HG03175 (cell line): ENCODE measurements at regions not wholly inside any gene's neighbourhood (a gene's known extent, or its start where the extent isn't known, plus 50 kb on each side); places are given as distances from the start of the nearest gene placed in this dataset.
"Not testable (repeated sequence)": the region's sequence is repeated elsewhere in the genome, so short reads cannot be mapped to it uniquely, and the experiment has no call there.

ENCODE experiments used
- ATAC-seq: cut with Tn5 transposase; IDR thresholded peaks from one replicate; pipeline ENCODE4 v1.9.1; 2021; ENCODE audit warnings: mild to moderate bottlenecking, moderate library complexity; ENCODE audit not compliant: unreplicated experiment

DNA sequence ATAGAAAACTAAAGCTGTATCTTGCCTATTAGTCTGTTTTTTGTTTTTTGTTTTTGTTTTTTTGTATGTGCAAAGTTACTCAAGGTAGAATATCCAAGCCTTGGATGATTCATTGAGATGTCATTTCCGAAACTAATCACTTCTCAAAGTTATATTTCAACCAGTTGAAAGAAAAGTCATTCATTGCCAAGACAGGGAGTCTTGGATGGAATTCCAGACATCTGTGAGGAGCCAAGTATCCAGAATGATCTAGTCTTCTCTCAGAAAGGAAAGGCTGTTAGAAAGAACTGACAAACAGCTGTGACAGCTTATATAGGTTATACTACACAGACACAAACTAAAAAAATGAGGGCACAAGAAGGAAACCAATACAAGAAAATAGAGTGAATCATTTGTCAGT, 141.1 kb upstream of the NDST3 start:
- no peak for ATAC-seq

- no peak for ATAC-seq
Observed at GRCh38 chr4:117898496-117898895, 135.8 kb upstream of the NDST3 start.

GRCh38 chr4:117900832-117901231, 133.5 kb upstream of the NDST3 start:
- no peak for ATAC-seq

- ATAC-seq = no peak
Observed at GRCh38 chr4:117907646-117908045, 126.6 kb upstream of the NDST3 start.

DNA sequence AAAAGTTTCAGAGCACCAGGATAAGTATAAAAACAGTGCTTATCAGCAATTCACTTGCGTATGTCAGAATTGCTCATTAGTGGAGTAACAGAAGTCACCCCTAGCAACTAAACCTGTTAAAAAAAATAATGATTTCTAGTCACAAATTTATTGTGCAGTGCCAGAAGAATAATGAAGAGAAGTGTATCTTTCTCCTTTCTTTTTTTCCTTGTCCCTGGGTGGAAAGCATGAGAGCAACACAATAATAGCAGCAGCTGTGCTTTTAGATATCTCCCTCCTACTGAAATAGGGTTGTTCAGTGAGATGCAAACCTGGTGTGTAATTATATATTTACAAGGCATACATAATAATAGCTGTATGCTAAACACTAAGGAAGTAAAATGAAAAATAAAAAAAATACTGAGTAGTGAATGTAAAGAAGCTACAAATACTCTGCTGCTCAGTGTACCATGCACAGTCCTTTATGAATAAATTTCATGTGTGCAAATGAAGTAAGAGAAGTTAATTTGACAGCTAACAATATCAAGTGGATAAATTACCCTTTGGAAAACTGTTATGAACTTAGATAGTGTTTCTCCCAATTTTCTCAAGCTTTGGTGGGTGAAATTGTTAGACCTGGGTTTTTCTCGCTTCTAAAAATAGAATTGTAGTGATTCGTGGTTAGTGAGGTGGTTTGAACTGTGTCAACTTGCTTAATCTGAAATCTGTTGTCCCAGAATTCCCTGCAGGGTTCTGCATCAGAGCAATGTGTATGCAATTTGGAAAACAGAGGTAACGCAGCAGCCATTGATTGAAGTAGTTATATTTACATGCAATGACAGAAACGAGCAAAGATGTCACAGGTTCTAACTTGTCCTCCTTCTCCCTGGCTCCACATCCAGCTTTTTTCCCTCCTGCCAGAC, 125.7 kb upstream of the NDST3 start:
- ATAC-seq = no peak

DNA sequence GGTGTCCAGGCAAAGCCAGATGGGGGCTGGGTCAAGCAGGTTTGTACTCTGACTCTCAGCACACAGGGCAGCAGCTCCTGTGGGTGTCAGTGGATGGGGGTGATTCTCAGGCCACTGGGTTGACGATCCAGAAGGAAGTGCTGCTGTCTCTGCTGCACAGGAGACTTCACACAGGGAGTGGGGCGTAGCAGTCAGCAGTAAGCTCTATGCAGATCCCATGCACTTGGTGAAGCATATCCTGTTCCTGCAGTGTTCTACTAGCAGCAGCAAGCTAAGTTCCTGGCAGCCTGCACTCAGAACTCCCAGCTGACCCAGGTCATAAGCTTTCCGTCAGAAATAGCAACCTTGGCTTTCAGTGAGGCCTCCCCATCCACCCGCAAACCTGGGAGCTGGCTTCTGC, 117.6 kb upstream of the NDST3 start:
- ATAC-seq = no peak

- ATAC-seq = not testable (repeated sequence)
Observed at GRCh38 chr4:117922311-117922710, 112.0 kb upstream of the NDST3 start.

DNA sequence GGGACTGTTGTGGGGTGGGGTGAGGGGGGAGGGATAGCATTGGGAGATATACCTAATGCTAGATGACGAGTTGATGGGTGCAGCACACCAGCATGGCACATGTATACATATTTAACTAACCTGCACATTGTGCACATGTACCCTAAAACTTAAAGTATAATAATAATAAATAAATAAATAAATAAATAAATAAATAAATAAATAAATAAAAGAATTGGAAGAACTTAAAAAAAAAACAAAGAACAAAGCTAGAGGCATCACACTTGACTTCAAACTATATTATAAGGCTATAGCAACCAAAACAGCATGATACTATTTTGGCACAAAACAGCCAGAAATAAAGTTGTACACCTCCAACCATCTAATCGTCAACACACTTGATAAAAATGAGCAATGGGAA, 106.5 kb upstream of the NDST3 start:
- not testable (repeated sequence) for ATAC-seq

DNA sequence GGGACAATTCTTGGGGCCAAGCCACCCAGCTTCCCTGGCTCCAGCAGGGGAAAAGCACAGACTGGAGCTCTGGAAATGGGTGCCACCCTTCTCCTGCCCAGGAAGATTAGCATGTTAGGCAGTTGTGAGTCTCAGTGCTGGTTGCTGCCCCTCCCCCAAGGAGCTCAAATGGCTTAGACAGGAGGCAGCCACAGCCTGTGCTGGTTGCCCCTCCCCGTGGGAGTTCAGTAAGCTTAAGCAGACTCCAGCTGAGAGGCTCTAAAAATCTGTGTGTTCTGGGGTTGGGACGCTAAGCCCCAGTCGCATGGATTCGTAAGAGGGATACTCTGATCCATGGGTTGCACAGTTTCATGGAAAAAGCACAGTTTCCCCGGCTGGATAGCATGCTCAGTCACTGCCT, 92.7 kb upstream of the NDST3 start:
- no peak for ATAC-seq

GRCh38 chr4:117949621-117950020, 84.7 kb upstream of the NDST3 start:
- no peak for ATAC-seq

DNA sequence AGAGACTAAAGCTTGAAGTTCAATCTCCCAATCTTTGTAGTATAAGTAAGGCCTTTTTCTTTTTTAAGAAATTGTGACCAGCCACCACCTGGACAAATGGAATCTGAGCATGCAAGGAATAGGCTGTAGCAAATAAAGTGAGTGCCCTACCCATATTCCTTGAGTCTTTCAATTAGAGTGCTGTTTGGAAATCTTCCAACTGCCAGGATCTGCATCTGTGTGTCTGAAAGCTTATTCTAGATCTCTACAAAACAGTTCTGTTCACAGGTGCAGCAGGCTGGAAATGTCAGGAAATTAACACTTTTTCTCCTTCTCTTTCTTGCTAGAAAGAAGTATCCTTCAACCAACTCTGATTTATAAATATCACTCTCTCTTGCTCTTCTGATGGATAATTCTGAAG, 76.7 kb upstream of the NDST3 start:
- no peak for ATAC-seq

- ATAC-seq = no peak
Observed at GRCh38 chr4:117965622-117966021, 68.7 kb upstream of the NDST3 start.

DNA sequence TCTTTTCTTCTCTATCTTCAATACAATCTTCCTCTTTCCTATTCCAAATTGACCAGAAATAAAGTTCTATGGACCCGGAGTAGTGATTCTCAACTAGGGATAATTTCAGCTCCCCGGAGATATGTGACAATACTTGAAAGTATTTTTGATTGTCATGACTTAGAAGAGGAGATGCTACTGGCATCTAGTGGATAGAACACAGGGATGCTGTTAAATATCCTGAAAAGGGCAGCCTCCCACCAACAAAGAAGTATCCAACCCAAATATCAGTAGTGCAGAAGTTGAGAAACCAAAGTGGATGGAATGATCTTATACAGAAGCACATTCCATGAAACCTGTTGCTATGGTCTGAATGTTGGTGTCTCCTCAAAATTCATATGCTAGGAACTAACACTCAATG, 65.7 kb upstream of the NDST3 start:
- no peak for ATAC-seq

DNA sequence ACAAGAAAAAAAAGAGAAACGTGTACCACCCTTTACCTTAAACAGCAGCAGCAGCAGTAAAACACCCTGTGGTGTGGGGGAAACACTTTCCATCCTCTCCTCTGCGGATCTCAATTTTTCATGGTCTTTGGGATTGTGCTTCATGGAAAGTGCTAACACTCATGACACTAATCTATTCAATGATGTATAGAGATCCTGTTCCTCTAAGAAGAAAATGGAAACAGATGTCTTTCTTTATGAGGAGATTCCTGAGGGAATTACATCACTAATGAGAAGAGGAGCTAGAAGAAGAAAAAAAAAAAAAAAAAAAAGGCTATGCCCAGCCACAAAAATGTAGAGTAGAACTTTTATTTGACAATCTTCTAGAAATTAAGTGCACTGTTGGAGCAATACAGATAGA, 62.9 kb upstream of the NDST3 start:
- no peak for ATAC-seq

DNA sequence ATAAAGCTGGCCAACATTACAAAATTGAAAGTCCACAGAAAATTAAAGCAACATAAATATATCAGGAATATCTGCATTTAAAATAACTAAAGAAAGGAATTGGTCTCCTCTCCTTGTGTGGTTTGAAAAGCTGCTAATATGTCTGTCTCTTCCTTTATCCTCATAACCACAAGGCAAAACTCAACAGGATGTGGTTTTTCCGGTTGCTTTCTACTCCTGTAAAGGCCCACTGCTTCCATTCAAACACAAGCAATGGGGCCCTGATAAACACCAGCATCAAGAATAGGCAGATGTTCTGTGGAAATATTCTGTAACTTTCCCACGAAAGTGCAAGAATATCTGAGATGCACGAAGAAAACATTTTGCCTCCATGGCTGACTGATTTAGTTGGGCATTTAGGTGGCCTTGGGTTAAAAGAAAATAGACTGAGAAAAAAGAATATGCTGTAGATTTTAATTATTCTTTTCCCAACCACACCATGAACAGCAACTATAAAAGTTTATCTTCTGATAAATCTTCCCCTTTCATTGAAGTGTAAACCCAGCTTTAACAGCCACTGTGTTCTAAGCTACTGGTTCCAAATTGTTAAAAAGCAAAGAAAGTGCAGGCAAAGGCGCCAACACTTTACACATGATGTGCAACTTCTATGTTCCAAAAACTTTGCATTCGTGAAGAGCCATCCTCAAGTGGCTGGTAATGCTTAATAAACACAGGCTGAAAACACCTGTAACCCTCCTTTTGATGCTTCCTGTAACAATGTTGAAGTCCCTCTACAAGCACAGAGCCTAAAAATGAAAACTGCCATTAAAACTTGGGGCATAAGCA, 50.5 kb upstream of the NDST3 start:
- ATAC-seq = no peak

DNA sequence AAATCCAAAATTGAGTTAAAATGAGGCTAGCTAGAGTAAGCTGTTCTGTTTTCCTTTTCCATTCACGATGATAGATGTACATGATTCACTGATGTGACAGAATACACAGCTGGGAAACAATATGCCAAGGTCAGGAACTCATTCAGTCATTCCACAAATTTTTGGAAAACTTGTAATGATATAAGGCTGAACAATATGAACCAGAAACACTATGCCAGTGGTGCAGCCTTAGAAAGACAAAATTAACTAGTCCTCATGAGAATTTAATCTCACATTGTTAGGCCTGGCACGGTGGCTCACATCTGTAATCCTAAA, 50.0 kb upstream of the NDST3 start:
- no peak for ATAC-seq
